ENCODE measurements at regions not wholly inside any gene's neighbourhood (a gene's known extent, or its start where the extent isn't known, plus 50 kb on each side); places are given as distances from the start of the nearest gene placed in this dataset.

- TF ChIP-seq, protein P1, sequence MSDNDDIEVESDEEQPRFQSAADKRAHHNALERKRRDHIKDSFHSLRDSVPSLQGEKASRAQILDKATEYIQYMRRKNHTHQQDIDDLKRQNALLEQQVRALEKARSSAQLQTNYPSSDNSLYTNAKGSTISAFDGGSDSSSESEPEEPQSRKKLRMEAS (IDR thresholded peaks at IDR 0.05; ENCODE audit: low read depth, low read length): no peak
- TF ChIP-seq POLR2A (IDR thresholded peaks at IDR 0.05; ENCODE audit: extremely low read depth, insufficient read length): no peak
- TF ChIP-seq, protein P2, sequence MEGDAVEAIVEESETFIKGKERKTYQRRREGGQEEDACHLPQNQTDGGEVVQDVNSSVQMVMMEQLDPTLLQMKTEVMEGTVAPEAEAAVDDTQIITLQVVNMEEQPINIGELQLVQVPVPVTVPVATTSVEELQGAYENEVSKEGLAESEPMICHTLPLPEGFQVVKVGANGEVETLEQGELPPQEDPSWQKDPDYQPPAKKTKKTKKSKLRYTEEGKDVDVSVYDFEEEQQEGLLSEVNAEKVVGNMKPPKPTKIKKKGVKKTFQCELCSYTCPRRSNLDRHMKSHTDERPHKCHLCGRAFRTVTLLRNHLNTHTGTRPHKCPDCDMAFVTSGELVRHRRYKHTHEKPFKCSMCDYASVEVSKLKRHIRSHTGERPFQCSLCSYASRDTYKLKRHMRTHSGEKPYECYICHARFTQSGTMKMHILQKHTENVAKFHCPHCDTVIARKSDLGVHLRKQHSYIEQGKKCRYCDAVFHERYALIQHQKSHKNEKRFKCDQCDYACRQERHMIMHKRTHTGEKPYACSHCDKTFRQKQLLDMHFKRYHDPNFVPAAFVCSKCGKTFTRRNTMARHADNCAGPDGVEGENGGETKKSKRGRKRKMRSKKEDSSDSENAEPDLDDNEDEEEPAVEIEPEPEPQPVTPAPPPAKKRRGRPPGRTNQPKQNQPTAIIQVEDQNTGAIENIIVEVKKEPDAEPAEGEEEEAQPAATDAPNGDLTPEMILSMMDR (IDR thresholded peaks at IDR 0.05; ENCODE audit: low read depth, low read length): no peak
Measured at GRCh38 chr13:37194428-37194861, 89.0 kb upstream of the CSNK1A1L start.

Measured in NB4 (cell line).